Mesothelial cell of epicardium (in vitro differentiated cells): ENCODE measurements at regions not wholly inside any gene's neighbourhood (a gene's known extent, or its start where the extent isn't known, plus 50 kb on each side); places are given as distances from the start of the nearest gene placed in this dataset.

Source experiments
- DNase-seq, 2 experiments: peaks; one replicate each; pipeline ENCODE4 v3.0.0; 2021; ENCODE audit warnings: low spot score in 2 of 2; ENCODE audit not compliant: unreplicated experiment in 2 of 2
- H3K27ac Mint-ChIP-seq: 2 replicates; pipeline ENCODE4 v1.8.0; 2021; ENCODE audit warnings: mixed read lengths
- H3K27me3 Mint-ChIP-seq: 2 replicates; pipeline ENCODE4 v1.8.0; 2021; ENCODE audit warnings: low read depth, mixed read lengths
- H3K36me3 Mint-ChIP-seq: 2 replicates; pipeline ENCODE4 v1.8.0; 2021; ENCODE audit warnings: mixed read lengths
- H3K4me1 Mint-ChIP-seq: 2 replicates; pipeline ENCODE4 v1.8.0; 2021; ENCODE audit warnings: mixed read lengths
- H3K4me3 Mint-ChIP-seq: 2 replicates; pipeline ENCODE4 v1.8.0; 2021; ENCODE audit warnings: mild to moderate bottlenecking, moderate library complexity, mixed read lengths
- H3K9me3 Mint-ChIP-seq: 2 replicates; pipeline ENCODE4 v1.8.0; 2021; ENCODE audit warnings: mixed read lengths
- TF ChIP-seq, protein P1 (sequence below): fragments of 200-600 bp; sonication (generic); IDR thresholded peaks from one replicate; pipeline ENCODE4 v1.5.0; 2021; ENCODE audit warnings: antibody characterized with exemption; ENCODE audit not compliant: unreplicated experiment

DNA sequence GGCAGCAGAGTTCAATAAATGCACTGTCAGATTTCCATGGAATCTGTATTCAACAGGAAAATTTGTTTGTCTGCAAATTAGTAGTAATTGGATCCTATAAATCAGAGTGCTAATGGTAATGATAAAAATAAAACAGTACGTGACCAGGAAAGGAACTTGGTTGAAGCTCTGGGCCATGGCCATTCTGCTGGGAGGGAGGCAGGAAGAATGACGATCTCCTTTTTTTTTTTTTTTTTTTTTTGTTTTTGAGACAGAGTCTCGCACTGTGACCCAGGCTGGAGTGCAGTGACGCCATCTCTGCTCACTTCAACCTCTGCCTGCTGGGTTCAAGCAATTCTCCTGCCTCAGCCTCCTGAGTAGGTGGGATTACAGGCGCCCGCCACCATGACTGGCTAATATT is 94.8 kb upstream of the SEC11C start:
- no peak overlapping the region for H3K4me3 Mint-ChIP-seq
- DNase-seq = no peak
- no peaks in the 10 kb centered on the region for H3K9me3 Mint-ChIP-seq
- TF ChIP-seq, protein P1, sequence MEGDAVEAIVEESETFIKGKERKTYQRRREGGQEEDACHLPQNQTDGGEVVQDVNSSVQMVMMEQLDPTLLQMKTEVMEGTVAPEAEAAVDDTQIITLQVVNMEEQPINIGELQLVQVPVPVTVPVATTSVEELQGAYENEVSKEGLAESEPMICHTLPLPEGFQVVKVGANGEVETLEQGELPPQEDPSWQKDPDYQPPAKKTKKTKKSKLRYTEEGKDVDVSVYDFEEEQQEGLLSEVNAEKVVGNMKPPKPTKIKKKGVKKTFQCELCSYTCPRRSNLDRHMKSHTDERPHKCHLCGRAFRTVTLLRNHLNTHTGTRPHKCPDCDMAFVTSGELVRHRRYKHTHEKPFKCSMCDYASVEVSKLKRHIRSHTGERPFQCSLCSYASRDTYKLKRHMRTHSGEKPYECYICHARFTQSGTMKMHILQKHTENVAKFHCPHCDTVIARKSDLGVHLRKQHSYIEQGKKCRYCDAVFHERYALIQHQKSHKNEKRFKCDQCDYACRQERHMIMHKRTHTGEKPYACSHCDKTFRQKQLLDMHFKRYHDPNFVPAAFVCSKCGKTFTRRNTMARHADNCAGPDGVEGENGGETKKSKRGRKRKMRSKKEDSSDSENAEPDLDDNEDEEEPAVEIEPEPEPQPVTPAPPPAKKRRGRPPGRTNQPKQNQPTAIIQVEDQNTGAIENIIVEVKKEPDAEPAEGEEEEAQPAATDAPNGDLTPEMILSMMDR = no peak
- peaks cover 2% of the 10 kb centered on the region for H3K27me3 Mint-ChIP-seq
- H3K36me3 Mint-ChIP-seq = no peaks in the 10 kb centered on the region
- no peak overlapping the region for H3K27ac Mint-ChIP-seq
- H3K4me1 Mint-ChIP-seq = peaks cover 24% of the 10 kb centered on the region

DNA sequence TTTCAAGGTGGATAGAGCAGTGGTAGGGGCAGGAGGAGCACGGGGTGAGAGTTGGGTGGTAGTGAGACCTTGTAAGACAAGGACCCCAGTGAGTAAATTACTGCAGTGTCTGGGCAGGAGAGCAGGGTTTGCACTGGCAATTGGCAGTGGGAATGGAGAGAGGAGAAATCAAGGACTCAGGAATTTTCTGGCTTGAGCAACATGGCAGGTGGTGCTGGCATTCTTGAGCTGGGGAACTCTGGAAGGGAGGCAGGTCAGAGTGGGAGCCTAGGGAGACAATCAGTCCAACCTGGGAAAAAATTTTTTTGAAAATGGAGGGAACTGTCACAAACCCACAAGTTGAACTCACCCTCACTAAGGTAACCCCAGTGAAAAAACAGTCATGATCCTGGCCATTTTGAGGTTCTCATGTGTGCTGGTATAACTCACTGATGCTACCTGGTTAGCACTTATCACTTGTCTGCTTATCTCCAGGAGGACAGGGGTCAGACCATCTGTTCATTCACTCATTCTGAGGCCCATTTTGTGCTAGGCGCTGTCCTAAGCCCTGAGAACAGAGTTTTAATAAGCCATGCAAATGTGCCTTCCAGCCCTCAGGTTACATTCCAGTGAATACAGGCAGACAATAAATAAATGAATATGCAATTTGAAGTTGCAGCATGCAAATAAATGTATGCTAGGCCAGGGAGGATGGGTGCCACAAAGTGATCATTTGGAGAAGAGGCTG is 92.2 kb upstream of the SEC11C start:
- H3K27me3 Mint-ChIP-seq = peaks cover 2% of the 10 kb centered on the region
- H3K36me3 Mint-ChIP-seq = no peaks in the 10 kb centered on the region
- no peak for DNase-seq
- H3K27ac Mint-ChIP-seq = no peak overlapping the region
- peaks cover 21% of the 10 kb centered on the region for H3K4me1 Mint-ChIP-seq
- TF ChIP-seq, protein P1 = no peak
- no peaks in the 10 kb centered on the region for H3K9me3 Mint-ChIP-seq
- H3K4me3 Mint-ChIP-seq = no peak overlapping the region

DNA sequence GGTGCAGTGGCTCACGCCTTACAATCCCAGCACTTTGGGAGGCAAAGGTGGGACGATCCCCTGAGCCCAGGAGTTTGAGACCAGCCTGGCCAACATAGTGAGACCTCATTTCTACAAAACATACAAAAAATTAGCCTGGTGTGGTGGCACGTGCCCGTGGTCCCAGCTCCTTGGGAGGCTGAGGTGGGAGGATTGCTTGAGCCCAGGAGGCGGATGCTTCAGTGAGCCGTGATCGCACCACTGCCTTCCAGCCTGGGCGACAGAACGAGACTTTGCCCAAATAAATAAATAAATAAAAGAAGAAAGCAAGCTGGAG is 91.7 kb upstream of the SEC11C start:
- Mint-ChIP-seq H3K4me3 (no peak overlapping the region), H3K27ac (no peak overlapping the region), H3K4me1 (peaks cover 20% of the 10 kb centered on the region), H3K9me3 (no peaks in the 10 kb centered on the region), H3K36me3 (no peaks in the 10 kb centered on the region), H3K27me3 (peaks cover 2% of the 10 kb centered on the region)
- TF ChIP-seq, protein P1 = no peak
- no peak for DNase-seq

DNA sequence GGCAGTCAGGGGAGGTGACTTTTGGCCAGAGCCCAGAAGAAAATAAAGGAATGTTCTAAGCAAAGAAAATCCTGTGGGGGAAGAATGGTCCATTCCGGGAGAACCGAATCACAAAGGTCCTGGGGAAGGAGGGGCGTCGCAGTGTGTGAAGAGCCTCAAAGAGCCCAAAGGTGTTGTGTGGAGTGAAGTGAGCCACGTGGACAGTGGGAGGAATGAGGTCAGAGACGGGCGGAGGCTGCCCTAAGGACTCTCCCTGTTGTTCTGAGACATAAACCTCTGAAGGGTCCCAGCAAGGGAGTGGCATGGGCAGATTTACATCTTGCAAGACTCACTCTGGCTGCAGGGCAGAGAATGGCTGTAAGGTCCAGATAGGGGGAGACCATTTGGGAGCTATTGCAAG is 91.3 kb upstream of the SEC11C start:
- Mint-ChIP-seq H3K27ac (no peak overlapping the region), H3K4me3 (no peak overlapping the region), H3K36me3 (no peaks in the 10 kb centered on the region), H3K4me1 (peaks cover 24% of the 10 kb centered on the region), H3K9me3 (no peaks in the 10 kb centered on the region), H3K27me3 (peaks cover 2% of the 10 kb centered on the region)
- DNase-seq = no peak
- TF ChIP-seq, protein P1 = no peak

DNA sequence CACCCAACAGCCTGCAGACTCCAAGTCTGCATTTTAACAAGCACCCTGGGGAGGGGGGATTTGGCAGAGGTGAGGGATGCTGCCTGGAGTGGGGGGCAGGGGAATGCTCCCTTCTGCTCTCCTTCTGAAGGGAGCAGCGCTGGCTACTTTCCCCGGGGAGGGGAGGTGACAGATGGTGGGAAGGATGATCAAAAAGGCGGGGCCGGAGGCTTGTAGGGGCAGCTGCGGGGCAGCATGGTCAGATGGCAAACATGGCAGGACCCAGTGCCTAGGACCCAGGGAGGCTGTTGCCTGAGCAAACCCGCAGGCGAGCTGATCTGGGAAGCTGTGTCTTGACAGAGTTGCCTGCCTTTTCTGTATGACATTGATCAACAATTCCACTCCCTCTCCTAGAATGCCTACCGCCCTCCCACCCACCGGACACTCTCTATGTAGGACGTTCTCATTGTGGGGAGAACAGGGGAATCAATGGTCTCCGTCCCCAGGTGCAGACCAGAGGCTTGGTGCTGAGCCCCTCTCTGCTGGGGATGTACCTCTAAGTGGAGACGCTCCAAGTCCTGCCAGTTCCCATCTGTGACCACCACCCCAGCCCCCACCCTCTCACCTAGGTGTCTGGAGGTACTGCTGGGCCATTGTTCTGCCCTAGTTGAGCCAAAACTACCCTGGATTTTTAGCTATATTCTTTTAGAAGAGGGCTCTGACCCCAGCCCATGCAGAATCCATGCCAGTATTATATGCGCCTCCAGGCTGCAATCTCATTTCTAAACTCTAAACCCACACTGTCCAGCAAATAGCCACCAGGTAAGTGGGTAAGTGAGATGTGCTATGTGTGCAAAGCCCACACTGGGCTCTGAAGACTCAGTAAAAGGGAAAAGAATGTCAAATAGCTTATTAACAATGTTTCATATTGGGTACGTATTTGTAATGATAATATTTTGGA is 89.7 kb upstream of the SEC11C start:
- no peaks in the 10 kb centered on the region for H3K9me3 Mint-ChIP-seq
- no peaks in the 10 kb centered on the region for H3K36me3 Mint-ChIP-seq
- H3K27me3 Mint-ChIP-seq = peaks cover 2% of the 10 kb centered on the region
- H3K4me1 Mint-ChIP-seq = peaks cover 34% of the 10 kb centered on the region
- no peak overlapping the region for H3K4me3 Mint-ChIP-seq
- no peak for DNase-seq
- TF ChIP-seq, protein P1 = no peak
- H3K27ac Mint-ChIP-seq = no peak overlapping the region
